ENCODE measurements at regions not wholly inside any gene's neighbourhood (a gene's known extent, or its start where the extent isn't known, plus 50 kb on each side); places are given as distances from the start of the nearest gene placed in this dataset.

GRCh38 chr17:74024871-74025531, 178.5 kb upstream of the RPL38 start:
- DNase-seq: no peak

GRCh38 chr17:74027444-74027843, 176.0 kb upstream of the RPL38 start:
- DNase-seq: no peak

GRCh38 chr17:74028354-74029116, 174.9 kb upstream of the RPL38 start:
- DNase-seq: no peak

GRCh38 chr17:74031316-74032090, 172.0 kb upstream of the RPL38 start:
- no peak for DNase-seq

- no peak for DNase-seq
These were observed 171.3 kb upstream of the RPL38 start for GRCh38 chr17:74032222-74032621.

GRCh38 chr17:74037320-74037719, 166.2 kb upstream of the RPL38 start:
- DNase-seq: no peak

- DNase-seq: no peak
These were observed 163.2 kb upstream of the RPL38 start for GRCh38 chr17:74040291-74040690.

GRCh38 chr17:74040729-74041128, 162.7 kb upstream of the RPL38 start:
- no peak for DNase-seq

- no peak for DNase-seq
These were observed 161.4 kb upstream of the RPL38 start for GRCh38 chr17:74041869-74042640.

- DNase-seq: no peak
These were observed 160.6 kb upstream of the RPL38 start for GRCh38 chr17:74042744-74043486.

- DNase-seq: no peak
These were observed 159.5 kb upstream of the RPL38 start for GRCh38 chr17:74043976-74044375.

GRCh38 chr17:74045608-74046280, 157.7 kb upstream of the RPL38 start:
- no peak for DNase-seq

GRCh38 chr17:74049167-74049966, 154.1 kb upstream of the RPL38 start:
- no peak for DNase-seq

GRCh38 chr17:74049967-74050458, 153.5 kb upstream of the RPL38 start:
- no peak for DNase-seq

GRCh38 chr17:74051348-74051747, 152.1 kb upstream of the RPL38 start:
- no peak for DNase-seq

- DNase-seq: no peak
These were observed 150.3 kb upstream of the RPL38 start for GRCh38 chr17:74052993-74053711.

- no peak for DNase-seq
These were observed 149.8 kb upstream of the RPL38 start for GRCh38 chr17:74053712-74054078.

GRCh38 chr17:74054249-74054648, 149.2 kb upstream of the RPL38 start:
- no peak for DNase-seq

GRCh38 chr17:74055508-74056160, 147.8 kb upstream of the RPL38 start:
- no peak for DNase-seq
